IMR-90 (cell line): ENCODE measurements at regions not wholly inside any gene's neighbourhood (a gene's known extent, or its start where the extent isn't known, plus 50 kb on each side); places are given as distances from the start of the nearest gene placed in this dataset.

Source experiments
- ATAC-seq: fragments of 200-7000 bp; cut with Tn5 transposase; 2 replicates; pipeline ENCODE4 v1.9.1; 2020; ENCODE audit warnings: low read depth, mild to moderate bottlenecking, moderate library complexity
- BruUV-seq: library from RNA; stranded (reverse); fragments of 400-500 nt; replicated peaks from 2 replicates; lab custom pipeline; 2021; lab: Mats Ljungman, UMichigan
- CTCF ChIA-PET: fragments of 300-600 bp; formaldehyde crosslinking; extraction: SDS; loops from one replicate; lab custom pipeline; 2021; ENCODE audit warnings: antibody characterized with exemption; lab: Yijun Ruan, JAX
- POLR2A ChIA-PET: fragments of 300-600 bp; sonication (Branson Sonifier 250); formaldehyde crosslinking; loops from one replicate; lab custom pipeline; 2022; ENCODE audit warnings: antibody characterized with exemption; ENCODE audit not compliant: unreplicated experiment; lab: Charles Lee
- DNase-seq: peaks from one replicate; pipeline ENCODE4 v3.0.0; 2013
- H2AFZ ChIP-seq: replicated peaks from 2 replicates; pipeline ENCODE3; 2013; ENCODE audit warnings: low read length, mild to moderate bottlenecking; ENCODE audit not compliant: poor library complexity
- H2AK5ac ChIP-seq: 2 replicates; pipeline ENCODE4 v1.6.1; 2013; ENCODE audit warnings: low read depth, low read length, inconsistent platforms
- H2AK9ac ChIP-seq: replicated peaks from 2 replicates; pipeline ENCODE3; 2013; ENCODE audit warnings: mild to moderate bottlenecking, low read depth, low read length, moderate library complexity; ENCODE audit not compliant: poor library complexity
- H2BK120ac ChIP-seq: 2 replicates; pipeline ENCODE4 v1.6.1; 2013; ENCODE audit warnings: low read depth, low read length, inconsistent platforms
- H2BK15ac ChIP-seq: 3 replicates; pipeline ENCODE4 v1.6.1; 2013; ENCODE audit warnings: low read depth, low read length, inconsistent platforms
- H2BK20ac ChIP-seq: 2 replicates; pipeline ENCODE4 v1.6.1; 2013; ENCODE audit warnings: low read depth, mild to moderate bottlenecking, inconsistent platforms, low read length, moderate library complexity
- H2BK5ac ChIP-seq: 2 replicates; pipeline ENCODE4 v1.6.1; 2013; ENCODE audit warnings: mild to moderate bottlenecking, low read depth, low read length, inconsistent platforms; ENCODE audit not compliant: poor library complexity, severe bottlenecking
- H3K14ac ChIP-seq: replicated peaks from 2 replicates; pipeline ENCODE4 v1.6.1; 2013; ENCODE audit warnings: low read depth, low read length, inconsistent platforms
- H3K18ac ChIP-seq: 2 replicates; pipeline ENCODE4 v1.6.1; 2013; ENCODE audit warnings: low read depth, low read length, control low read depth
- H3K23ac ChIP-seq: 2 replicates; pipeline ENCODE4 v1.6.1; 2013; ENCODE audit warnings: low read depth, low read length, inconsistent platforms
- H3K27ac ChIP-seq: 2 replicates; pipeline ENCODE4 v1.5.1; 2013; ENCODE audit warnings: mild to moderate bottlenecking, control low read depth, low read length; ENCODE audit not compliant: insufficient read depth
- H3K27me3 ChIP-seq: 2 replicates; pipeline ENCODE4 v1.6.1; 2013; ENCODE audit warnings: low read length; ENCODE audit not compliant: control insufficient read depth, insufficient read depth
- H3K36me3 ChIP-seq: 2 replicates; pipeline ENCODE4 v1.6.1; 2013; ENCODE audit warnings: low read length, mixed read lengths; ENCODE audit not compliant: control insufficient read depth, insufficient read depth
- H3K4ac ChIP-seq: 2 replicates; pipeline ENCODE4 v1.6.1; 2013; ENCODE audit warnings: low read depth, low read length, inconsistent platforms
- H3K4me1 ChIP-seq: 2 replicates; pipeline ENCODE4 v1.6.1; 2013; ENCODE audit warnings: low read length, mixed read lengths; ENCODE audit not compliant: control insufficient read depth, insufficient read depth
- H3K4me2 ChIP-seq: 2 replicates; pipeline ENCODE4 v1.6.1; 2013; ENCODE audit warnings: low read depth, mild to moderate bottlenecking, control low read depth, low read length, moderate library complexity
- H3K4me3 ChIP-seq: 2 replicates; pipeline ENCODE4 v1.5.1; 2013; ENCODE audit warnings: low read depth, mild to moderate bottlenecking, control low read depth, low read length, moderate library complexity; ENCODE audit not compliant: insufficient read depth
- H3K56ac ChIP-seq: 2 replicates; pipeline ENCODE4 v1.6.1; 2013; ENCODE audit warnings: low read length, inconsistent platforms; ENCODE audit not compliant: insufficient read depth; ENCODE audit errors: extremely low read depth
- H3K79me1 ChIP-seq, 2 experiments: 2 replicates each; pipeline ENCODE4 v1.6.1; 2013; ENCODE audit warnings: low read length in 2 of 2, inconsistent platforms in 1 of 2, low read depth in 1 of 2
- H3K9ac ChIP-seq: 2 replicates; pipeline ENCODE4 v1.6.1; 2013; ENCODE audit warnings: low read depth, low read length, control low read depth
- H3K9me1 ChIP-seq: 2 replicates; pipeline ENCODE4 v1.6.1; 2013; ENCODE audit warnings: low read length, inconsistent platforms; ENCODE audit not compliant: insufficient read depth
- H3K9me3 ChIP-seq: 2 replicates; pipeline ENCODE4 v1.6.1; 2013; ENCODE audit warnings: low read length; ENCODE audit not compliant: control insufficient read depth, insufficient read depth
- H4K20me1 ChIP-seq: 2 replicates; pipeline ENCODE4 v1.6.1; 2013; ENCODE audit warnings: low read length, inconsistent platforms; ENCODE audit not compliant: insufficient read depth
- H4K5ac ChIP-seq: 2 replicates; pipeline ENCODE4 v1.6.1; 2013; ENCODE audit warnings: mild to moderate bottlenecking, low read depth, low read length, control low read depth
- H4K8ac ChIP-seq, 2 experiments: 2 replicates each; pipeline ENCODE4 v1.6.1; 2013; ENCODE audit warnings: low read depth in 2 of 2, low read length in 2 of 2, control low read depth in 1 of 2, inconsistent platforms in 1 of 2
- H4K91ac ChIP-seq: 2 replicates; pipeline ENCODE4 v1.6.1; 2013; ENCODE audit warnings: low read depth, low read length, inconsistent platforms; ENCODE audit not compliant: insufficient read depth
- BHLHE40 ChIP-seq: fragments of 150-350 bp; IDR thresholded peaks from 2 replicates; pipeline ENCODE4 v1.6.1; 2016; ENCODE audit warnings: mild to moderate bottlenecking, low read depth, low read length
- CEBPB ChIP-seq: IDR thresholded peaks from 2 replicates; pipeline ENCODE4 v1.6.1; 2012; ENCODE audit warnings: low read depth, low read length, improper control_type of control experiment
- CHD1 ChIP-seq: IDR thresholded peaks from 2 replicates; pipeline ENCODE4 v1.6.1; 2012; ENCODE audit warnings: low read depth, low read length, improper control_type of control experiment
- CTCF ChIP-seq: conservative IDR thresholded peaks from 2 replicates; pipeline ENCODE4 v1.5.1; 2012; ENCODE audit warnings: mild to moderate bottlenecking, low read depth, low read length, improper control_type of control experiment
- ELK1 ChIP-seq: fragments of 150-350 bp; IDR thresholded peaks from 2 replicates; pipeline ENCODE4 v1.6.1; 2016; ENCODE audit warnings: low read depth, mild to moderate bottlenecking, low read length, moderate library complexity, borderline replicate concordance
- FOS ChIP-seq: fragments of 150-350 bp; IDR thresholded peaks from 2 replicates; pipeline ENCODE4 v1.6.1; 2016; ENCODE audit warnings: low read depth, low read length
- MAFK ChIP-seq: IDR thresholded peaks from 2 replicates; pipeline ENCODE4 v1.6.1; 2012; ENCODE audit warnings: low read depth, low read length, improper control_type of control experiment
- MAZ ChIP-seq: IDR thresholded peaks from 2 replicates; pipeline ENCODE4 v1.6.1; 2012; ENCODE audit warnings: low read depth, mild to moderate bottlenecking, low read length, improper control_type of control experiment, moderate library complexity, borderline replicate concordance
- MXI1 ChIP-seq: IDR thresholded peaks from 2 replicates; pipeline ENCODE4 v1.6.1; 2012; ENCODE audit warnings: low read depth, mild to moderate bottlenecking, low read length, moderate library complexity, borderline replicate concordance
- NFE2L2 ChIP-seq: fragments of 150-350 bp; IDR thresholded peaks from 2 replicates; pipeline ENCODE4 v1.6.1; 2016; ENCODE audit warnings: low read depth, mild to moderate bottlenecking, low read length
- POLR2A ChIP-seq: IDR thresholded peaks from 2 replicates; pipeline ENCODE4 v1.6.1; 2012; ENCODE audit warnings: mild to moderate bottlenecking, low read depth, low read length
- RAD21 ChIP-seq: IDR thresholded peaks from 2 replicates; pipeline ENCODE4 v1.6.1; 2012; ENCODE audit warnings: low read length, improper control_type of control experiment
- RCOR1 ChIP-seq: IDR thresholded peaks from 2 replicates; pipeline ENCODE4 v1.6.1; 2012; ENCODE audit warnings: mild to moderate bottlenecking, low read length, improper control_type of control experiment; ENCODE audit not compliant: insufficient replicate concordance
- RFX5 ChIP-seq: IDR thresholded peaks from 2 replicates; pipeline ENCODE4 v1.8.0; 2012; ENCODE audit warnings: low read depth, mild to moderate bottlenecking, low read length, moderate library complexity
- SMC3 ChIP-seq: fragments of 150-350 bp; IDR thresholded peaks from 2 replicates; pipeline ENCODE4 v1.6.1; 2016; ENCODE audit warnings: low read depth, mild to moderate bottlenecking, antibody characterized with exemption, low read length, moderate library complexity
- USF2 ChIP-seq: fragments of 150-350 bp; IDR thresholded peaks from 2 replicates; pipeline ENCODE4 v1.6.1; 2017; ENCODE audit warnings: mild to moderate bottlenecking, antibody characterized with exemption, low read length, low read depth
- WGBS, 2 experiments: methylation state at CpG; one replicate each; pipeline versions ENCODE4 v1.1.5 to v1.1.7; 2013; ENCODE audit warnings: missing lambda C conversion rate in 2 of 2; ENCODE audit not compliant: insufficient read length in 1 of 2; ENCODE audit errors: extremely low coverage in 2 of 2; 5-methylcytosine and 5-hydroxymethylcytosine counted together
- dilution Hi-C: fragments of 300-500 bp; cut with HindIII; formaldehyde crosslinking; loops from one replicate; pipeline ENCODE4 v1.14.3; 2018; ENCODE audit warnings: low sequenced_read_pairs; ENCODE audit not compliant: unreplicated experiment
- in situ Hi-C: fragments of 300-500 bp; cut with MboI; formaldehyde crosslinking; loops from 3 replicates; pipeline ENCODE4 v1.14.3; 2019; ENCODE audit warnings: low sequenced_read_pairs, inconsistent platforms, mixed read lengths
- intact Hi-C: fragments of 100-400 bp; cut with micrococcal nuclease; formaldehyde crosslinking; loops from 2 replicates; pipeline ENCODE4 v1.10.0; 2022

- no peak overlapping the region for H2AK9ac ChIP-seq
- H4K91ac ChIP-seq, result no peak overlapping the region
- H3K23ac ChIP-seq, result no peak overlapping the region
- no peak for DNase-seq
- no peak overlapping the region for H3K4me3 ChIP-seq
- H4K20me1 ChIP-seq, result no peaks in the 10 kb centered on the region
- no peak overlapping the region for H3K4ac ChIP-seq
- no peaks in the 10 kb centered on the region for H3K79me1 ChIP-seq
- H3K9me1 ChIP-seq, result no peaks in the 10 kb centered on the region
- no peak overlapping the region for H2AK5ac ChIP-seq
- no peak overlapping the region for H3K56ac ChIP-seq
- no peaks in the 10 kb centered on the region for H3K9me3 ChIP-seq
- H2BK15ac ChIP-seq, result no peak overlapping the region
- no peak overlapping the region for H2BK20ac ChIP-seq
- TF ChIP-seq NFE2L2 (no peak), RAD21 (no peak), CTCF (no peak), MXI1 (no peak), SMC3 (no peak), RFX5 (no peak), MAZ (no peak), POLR2A (no peak), MAFK (no peak), BHLHE40 (no peak), CHD1 (no peak), ELK1 (no peak), FOS (no peak), CEBPB (no peak), USF2 (no peak), RCOR1 (no peak)
- H2AFZ ChIP-seq, result no peak overlapping the region
- no peak overlapping the region for H2BK5ac ChIP-seq
- no TSS peak for BruUV-seq
- H4K8ac ChIP-seq, result no peak overlapping the region
- no CpG with 5 or more reads among the region's 1 CpG for WGBS, 2 experiments
- POLR2A ChIA-PET, result no interaction called here
- in situ Hi-C loops, result no loop called here
- intact Hi-C loops, result no loop called here
- H3K27ac ChIP-seq, result no peak overlapping the region
- H3K4me1 ChIP-seq, result no peaks in the 10 kb centered on the region
- no peak overlapping the region for H3K4me2 ChIP-seq
- no peak overlapping the region for H3K18ac ChIP-seq
- no peaks in the 10 kb centered on the region for H3K27me3 ChIP-seq
- no peak overlapping the region for H3K9ac ChIP-seq
- no peak overlapping the region for H4K5ac ChIP-seq
- dilution Hi-C loops, result no loop called here
- no peak overlapping the region for H2BK120ac ChIP-seq
- no peaks in the 10 kb centered on the region for H3K36me3 ChIP-seq
- H3K14ac ChIP-seq, result no peak overlapping the region
- ATAC-seq, result no peak
- CTCF ChIA-PET, result no interaction called here
These were observed 306.7 kb upstream of the ROBO2 start for GRCh38 chr3:76733073-76733759.
